ENCODE measurements at regions not wholly inside any gene's neighbourhood (a gene's known extent, or its start where the extent isn't known, plus 50 kb on each side); places are given as distances from the start of the nearest gene placed in this dataset.

- DNase-seq (ENCODE audit: low spot score in 2 of 2, unreplicated experiment in 2 of 2): no peak
- Mint-ChIP-seq H3K4me3 (no peak overlapping the region), H3K27ac (peak overlapping the region; percentile 6), H3K4me1 (peaks cover 34% of the 10 kb centered on the region), H3K36me3 (no peaks in the 10 kb centered on the region), H3K9me3 (no peaks in the 10 kb centered on the region), H3K27me3 (ENCODE audit: low read depth) (no peaks in the 10 kb centered on the region)
- no peak for TF ChIP-seq CTCF (IDR thresholded peaks at IDR 0.05; ENCODE audit: unreplicated experiment)
These were observed 133.7 kb upstream of the MEIS1 start for GRCh38 chr2:66301022-66301766.

- no peak for DNase-seq (ENCODE audit: low spot score in 2 of 2, unreplicated experiment in 2 of 2)
- TF ChIP-seq CTCF (IDR thresholded peaks at IDR 0.05; ENCODE audit: unreplicated experiment): no peak
- H3K9me3 Mint-ChIP-seq: peaks cover 24% of the 10 kb centered on the region
- H3K4me1 Mint-ChIP-seq: peaks cover 22% of the 10 kb centered on the region
- H3K36me3 Mint-ChIP-seq: peaks cover 9% of the 10 kb centered on the region
- no peaks in the 10 kb centered on the region for H3K27me3 Mint-ChIP-seq (ENCODE audit: low read depth)
- no peak overlapping the region for H3K4me3 Mint-ChIP-seq
- H3K27ac Mint-ChIP-seq: peak overlapping the region; percentile 78
These were observed 151.1 kb upstream of the MEIS1 start for GRCh38 chr2:66283787-66284186.

- H3K4me3 Mint-ChIP-seq: no peak overlapping the region
- no peak for DNase-seq (ENCODE audit: low spot score in 2 of 2, unreplicated experiment in 2 of 2)
- TF ChIP-seq CTCF (IDR thresholded peaks at IDR 0.05; ENCODE audit: unreplicated experiment): no peak
- no peaks in the 10 kb centered on the region for H3K27me3 Mint-ChIP-seq (ENCODE audit: low read depth)
- H3K27ac Mint-ChIP-seq: no peak overlapping the region
- H3K36me3 Mint-ChIP-seq: peaks cover 4% of the 10 kb centered on the region
- peaks cover 22% of the 10 kb centered on the region for H3K4me1 Mint-ChIP-seq
- peaks cover 17% of the 10 kb centered on the region for H3K9me3 Mint-ChIP-seq
These were observed 152.9 kb upstream of the MEIS1 start for GRCh38 chr2:66281980-66282379.

GRCh38 chr2:66279024-66279423 lies 155.9 kb upstream of the MEIS1 start:
- Mint-ChIP-seq H3K27me3 (ENCODE audit: low read depth) (no peaks in the 10 kb centered on the region), H3K4me3 (no peak overlapping the region), H3K4me1 (peaks cover 24% of the 10 kb centered on the region), H3K27ac (no peak overlapping the region), H3K9me3 (peaks cover 3% of the 10 kb centered on the region), H3K36me3 (no peaks in the 10 kb centered on the region)
- no peak for DNase-seq (ENCODE audit: low spot score in 2 of 2, unreplicated experiment in 2 of 2)
- TF ChIP-seq CTCF (IDR thresholded peaks at IDR 0.05; ENCODE audit: unreplicated experiment): no peak

GRCh38 chr2:66275984-66276383 lies 158.9 kb upstream of the MEIS1 start:
- TF ChIP-seq CTCF (IDR thresholded peaks at IDR 0.05; ENCODE audit: unreplicated experiment): peak; percentile 55
- H3K9me3 Mint-ChIP-seq: peaks cover 3% of the 10 kb centered on the region
- no peak overlapping the region for H3K27ac Mint-ChIP-seq
- H3K27me3 Mint-ChIP-seq (ENCODE audit: low read depth): no peaks in the 10 kb centered on the region
- H3K36me3 Mint-ChIP-seq: no peaks in the 10 kb centered on the region
- peaks cover 39% of the 10 kb centered on the region for H3K4me1 Mint-ChIP-seq
- H3K4me3 Mint-ChIP-seq: no peak overlapping the region
- DNase-seq (ENCODE audit: low spot score in 2 of 2, unreplicated experiment in 2 of 2): no peak

Data from mesothelial cell of epicardium (in vitro differentiated cells).